ENCODE measurements at regions not wholly inside any gene's neighbourhood (a gene's known extent, or its start where the extent isn't known, plus 50 kb on each side); places are given as distances from the start of the nearest gene placed in this dataset.

- TF ChIP-seq CTCF (IDR thresholded peaks at IDR 0.05) (no peak), ZFX (IDR thresholded peaks at IDR 0.05; ENCODE audit: borderline replicate concordance) (no peak)
Observed at GRCh38 chr5:164359260-164360255, 854.1 kb downstream of the MAT2B start.
